ENCODE measurements at regions not wholly inside any gene's neighbourhood (a gene's known extent, or its start where the extent isn't known, plus 50 kb on each side); places are given as distances from the start of the nearest gene placed in this dataset.

DNA sequence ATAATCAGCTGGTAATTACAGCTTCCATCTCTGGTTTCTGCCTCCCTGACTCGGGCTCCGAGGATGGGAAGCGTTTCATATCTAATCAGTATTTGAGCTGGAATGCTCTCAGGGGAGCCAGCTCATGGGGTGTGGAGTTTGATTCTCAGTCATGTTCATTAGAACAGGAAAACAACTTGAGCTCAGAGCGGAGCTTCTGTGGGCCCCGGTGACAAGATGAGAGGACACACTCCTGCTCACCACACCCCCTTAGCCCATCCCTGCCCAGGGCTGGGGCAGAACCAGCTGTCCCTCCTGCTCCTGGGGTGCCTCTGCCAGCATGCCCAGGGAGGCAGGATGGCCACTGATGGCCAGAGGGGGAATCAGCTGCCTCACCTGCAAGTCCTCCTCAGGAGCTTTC is 726.0 kb downstream of the PTPRU start:
- no peaks in the 10 kb centered on the region for H3K9me3 ChIP-seq (ENCODE audit: control insufficient read depth in 2 of 2, low read length in 2 of 2)
- no peak overlapping the region for H3K27ac ChIP-seq (ENCODE audit: low read depth in 2 of 2, low read length in 2 of 2)
- H3K27me3 ChIP-seq (ENCODE audit: control insufficient read depth in 2 of 2, insufficient read depth in 2 of 2, low read length in 2 of 2): no peaks in the 10 kb centered on the region
- H3K36me3 ChIP-seq (ENCODE audit: control insufficient read depth in 2 of 2, insufficient read depth in 2 of 2, low read length in 2 of 2): no peaks in the 10 kb centered on the region
- no peaks in the 10 kb centered on the region for H3K4me1 ChIP-seq (ENCODE audit: control insufficient read depth in 2 of 2, insufficient read depth in 2 of 2, low read length in 2 of 2)
- no peak overlapping the region for H3K9ac ChIP-seq (ENCODE audit: low read depth in 1 of 2, low read length in 2 of 2)
- H3K4me3 ChIP-seq (ENCODE audit: low read length in 2 of 2): no peak overlapping the region

DNA sequence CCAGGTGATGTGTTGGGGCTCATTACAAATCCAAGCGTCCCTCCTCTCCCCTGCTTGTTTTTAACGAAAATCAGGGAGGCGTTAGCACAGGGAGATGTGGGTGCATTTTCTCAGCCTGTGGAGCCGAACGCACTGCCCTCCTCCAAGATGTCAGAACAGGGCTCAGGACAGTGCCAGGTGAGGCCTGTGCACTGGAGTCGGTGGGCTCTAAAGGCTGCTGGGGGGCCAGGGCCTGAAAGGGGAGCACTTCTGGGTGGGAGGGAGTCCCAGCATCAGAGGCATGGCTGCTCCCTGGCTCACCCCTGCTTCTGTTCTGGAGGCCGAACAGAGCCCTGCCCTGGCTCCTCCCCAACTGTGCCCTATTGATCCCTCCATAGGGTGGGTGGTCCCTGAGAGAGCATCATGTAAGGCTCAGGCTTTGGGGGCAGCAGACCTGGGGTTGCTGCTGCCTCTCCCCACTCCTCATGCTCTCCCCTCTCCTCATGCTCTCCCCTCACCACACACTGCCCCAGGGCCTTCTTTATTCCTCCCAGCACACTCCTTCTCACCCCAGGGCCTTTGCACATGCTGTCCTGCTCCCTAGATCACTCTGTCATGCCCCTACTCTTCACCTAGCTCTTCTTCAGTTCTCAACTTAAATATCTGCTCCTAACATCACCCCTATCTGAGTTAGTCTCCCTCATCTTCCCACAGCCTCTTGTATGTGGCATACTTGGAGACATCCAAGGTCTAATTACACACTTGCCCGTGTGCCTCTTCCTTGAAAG is 725.2 kb downstream of the PTPRU start:
- Histone ChIP-seq H3K27ac (ENCODE audit: low read depth in 2 of 2, low read length in 2 of 2) (no peak overlapping the region), H3K4me3 (ENCODE audit: low read length in 2 of 2) (no peak overlapping the region), H3K36me3 (ENCODE audit: control insufficient read depth in 2 of 2, insufficient read depth in 2 of 2, low read length in 2 of 2) (no peaks in the 10 kb centered on the region), H3K27me3 (ENCODE audit: control insufficient read depth in 2 of 2, insufficient read depth in 2 of 2, low read length in 2 of 2) (no peaks in the 10 kb centered on the region), H3K4me1 (ENCODE audit: control insufficient read depth in 2 of 2, insufficient read depth in 2 of 2, low read length in 2 of 2) (no peaks in the 10 kb centered on the region), H3K9ac (ENCODE audit: low read depth in 1 of 2, low read length in 2 of 2) (no peak overlapping the region), H3K9me3 (ENCODE audit: control insufficient read depth in 2 of 2, low read length in 2 of 2) (no peaks in the 10 kb centered on the region)

DNA sequence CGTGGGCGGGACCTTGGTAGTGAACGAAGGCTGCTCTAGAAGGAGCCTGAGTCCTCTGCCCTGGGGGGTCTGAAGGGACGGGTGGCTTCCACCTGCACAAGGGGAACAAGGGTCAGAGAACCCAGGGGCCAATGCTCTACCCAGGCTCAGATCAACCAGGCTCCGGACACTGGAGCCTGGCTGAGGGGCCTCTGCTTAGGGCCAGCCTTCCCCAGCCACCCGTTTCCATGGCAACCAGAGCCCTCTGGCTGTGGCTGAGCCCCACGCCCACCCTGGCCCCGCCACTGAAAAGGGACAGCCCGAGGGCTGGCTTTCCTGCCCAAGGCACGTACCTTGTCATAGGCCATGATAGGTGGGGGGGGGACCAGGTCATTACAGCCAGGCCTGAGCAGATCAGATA is 724.6 kb downstream of the PTPRU start:
- Histone ChIP-seq H3K36me3 (ENCODE audit: control insufficient read depth in 2 of 2, insufficient read depth in 2 of 2, low read length in 2 of 2) (no peaks in the 10 kb centered on the region), H3K27ac (ENCODE audit: low read depth in 2 of 2, low read length in 2 of 2) (no peak overlapping the region), H3K27me3 (ENCODE audit: control insufficient read depth in 2 of 2, insufficient read depth in 2 of 2, low read length in 2 of 2) (no peaks in the 10 kb centered on the region), H3K4me3 (ENCODE audit: low read length in 2 of 2) (no peak overlapping the region), H3K9ac (ENCODE audit: low read depth in 1 of 2, low read length in 2 of 2) (no peak overlapping the region), H3K9me3 (ENCODE audit: control insufficient read depth in 2 of 2, low read length in 2 of 2) (no peaks in the 10 kb centered on the region), H3K4me1 (ENCODE audit: control insufficient read depth in 2 of 2, insufficient read depth in 2 of 2, low read length in 2 of 2) (no peaks in the 10 kb centered on the region)

DNA sequence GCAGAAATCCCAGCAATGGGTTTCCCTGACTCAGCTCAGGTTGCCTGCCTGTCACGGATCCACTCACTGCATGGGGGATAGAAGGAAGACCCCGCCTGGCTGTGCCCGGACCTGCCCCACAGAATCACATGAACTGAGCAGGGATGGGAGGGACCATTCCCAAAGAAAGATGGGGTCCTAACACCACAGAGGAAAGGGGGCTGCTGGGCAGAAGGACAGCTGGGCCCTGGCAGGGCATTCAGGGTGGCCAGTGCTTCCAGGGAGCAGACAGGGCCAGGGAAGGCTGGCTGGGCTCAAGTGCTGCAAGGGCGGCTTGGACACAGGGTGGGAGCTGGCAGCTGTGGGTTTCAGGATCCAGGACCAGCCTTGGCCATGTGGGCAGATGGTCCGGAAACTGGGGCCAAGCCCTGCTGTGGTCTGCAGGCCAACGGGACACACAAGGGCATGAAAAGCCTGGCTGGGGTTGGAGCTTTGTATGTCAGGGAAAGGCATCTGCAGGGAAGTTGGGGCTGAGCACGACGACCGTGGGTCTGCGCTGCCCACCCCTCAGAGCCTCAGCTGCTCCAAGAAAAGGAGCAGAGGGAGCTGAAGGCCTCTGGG is 723.9 kb downstream of the PTPRU start:
- Histone ChIP-seq H3K27ac (ENCODE audit: low read depth in 2 of 2, low read length in 2 of 2) (no peak overlapping the region), H3K36me3 (ENCODE audit: control insufficient read depth in 2 of 2, insufficient read depth in 2 of 2, low read length in 2 of 2) (no peaks in the 10 kb centered on the region), H3K9ac (ENCODE audit: low read depth in 1 of 2, low read length in 2 of 2) (no peak overlapping the region), H3K4me3 (ENCODE audit: low read length in 2 of 2) (no peak overlapping the region), H3K4me1 (ENCODE audit: control insufficient read depth in 2 of 2, insufficient read depth in 2 of 2, low read length in 2 of 2) (no peaks in the 10 kb centered on the region), H3K27me3 (ENCODE audit: control insufficient read depth in 2 of 2, insufficient read depth in 2 of 2, low read length in 2 of 2) (no peaks in the 10 kb centered on the region), H3K9me3 (ENCODE audit: control insufficient read depth in 2 of 2, low read length in 2 of 2) (no peaks in the 10 kb centered on the region)

DNA sequence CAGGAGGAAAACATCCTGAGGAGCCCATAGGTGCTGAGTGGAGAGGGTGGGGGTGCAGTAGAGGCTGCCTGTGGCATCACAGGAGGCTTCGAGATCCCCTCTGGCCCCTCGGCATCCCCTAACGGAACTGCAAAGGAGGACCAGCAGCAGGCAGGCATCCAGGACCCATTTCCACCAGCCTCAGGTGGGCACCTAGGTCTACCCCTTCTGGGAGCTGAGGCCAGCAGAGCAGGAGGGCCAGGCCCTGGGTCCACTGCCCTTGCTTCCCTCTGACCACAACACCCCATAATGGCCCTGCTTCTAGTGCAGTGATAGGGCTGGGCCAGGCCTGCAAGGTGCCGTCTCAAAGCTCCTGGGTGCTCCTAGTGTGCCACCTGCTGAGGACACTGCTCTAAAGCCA is 723.0 kb downstream of the PTPRU start:
- Histone ChIP-seq H3K9ac (ENCODE audit: low read depth in 1 of 2, low read length in 2 of 2) (no peak overlapping the region), H3K27ac (ENCODE audit: low read depth in 2 of 2, low read length in 2 of 2) (no peak overlapping the region), H3K4me1 (ENCODE audit: control insufficient read depth in 2 of 2, insufficient read depth in 2 of 2, low read length in 2 of 2) (no peaks in the 10 kb centered on the region), H3K27me3 (ENCODE audit: control insufficient read depth in 2 of 2, insufficient read depth in 2 of 2, low read length in 2 of 2) (peaks cover 0 to 2% of the 10 kb centered on the region in 2 donors), H3K36me3 (ENCODE audit: control insufficient read depth in 2 of 2, insufficient read depth in 2 of 2, low read length in 2 of 2) (no peaks in the 10 kb centered on the region), H3K4me3 (ENCODE audit: low read length in 2 of 2) (no peak overlapping the region), H3K9me3 (ENCODE audit: control insufficient read depth in 2 of 2, low read length in 2 of 2) (no peaks in the 10 kb centered on the region)

DNA sequence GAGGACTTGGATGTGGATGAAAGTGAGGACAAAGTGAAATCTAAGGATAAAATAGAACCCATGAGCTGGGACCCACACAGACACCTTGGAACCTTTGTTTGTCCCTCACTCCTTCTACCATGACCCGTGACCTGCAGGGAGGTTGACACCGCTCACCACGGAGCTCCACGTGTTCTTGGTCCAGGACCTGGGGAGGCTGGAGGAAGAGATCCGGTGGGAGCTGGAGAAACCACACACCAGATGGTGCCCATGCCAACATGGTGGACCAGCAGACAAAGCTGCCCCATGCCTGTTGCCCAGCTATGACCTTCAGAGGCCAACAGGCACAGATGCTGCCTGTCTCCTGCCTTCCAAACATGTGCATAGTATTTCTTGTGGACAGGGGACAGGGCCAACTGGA is 721.9 kb downstream of the PTPRU start:
- Histone ChIP-seq H3K27me3 (ENCODE audit: control insufficient read depth in 2 of 2, insufficient read depth in 2 of 2, low read length in 2 of 2) (peaks cover 0 to 2% of the 10 kb centered on the region in 2 donors), H3K27ac (ENCODE audit: low read depth in 2 of 2, low read length in 2 of 2) (no peak overlapping the region), H3K4me3 (ENCODE audit: low read length in 2 of 2) (no peak overlapping the region), H3K9ac (ENCODE audit: low read depth in 1 of 2, low read length in 2 of 2) (no peak overlapping the region), H3K9me3 (ENCODE audit: control insufficient read depth in 2 of 2, low read length in 2 of 2) (no peaks in the 10 kb centered on the region), H3K4me1 (ENCODE audit: control insufficient read depth in 2 of 2, insufficient read depth in 2 of 2, low read length in 2 of 2) (no peaks in the 10 kb centered on the region), H3K36me3 (ENCODE audit: control insufficient read depth in 2 of 2, insufficient read depth in 2 of 2, low read length in 2 of 2) (no peaks in the 10 kb centered on the region)

DNA sequence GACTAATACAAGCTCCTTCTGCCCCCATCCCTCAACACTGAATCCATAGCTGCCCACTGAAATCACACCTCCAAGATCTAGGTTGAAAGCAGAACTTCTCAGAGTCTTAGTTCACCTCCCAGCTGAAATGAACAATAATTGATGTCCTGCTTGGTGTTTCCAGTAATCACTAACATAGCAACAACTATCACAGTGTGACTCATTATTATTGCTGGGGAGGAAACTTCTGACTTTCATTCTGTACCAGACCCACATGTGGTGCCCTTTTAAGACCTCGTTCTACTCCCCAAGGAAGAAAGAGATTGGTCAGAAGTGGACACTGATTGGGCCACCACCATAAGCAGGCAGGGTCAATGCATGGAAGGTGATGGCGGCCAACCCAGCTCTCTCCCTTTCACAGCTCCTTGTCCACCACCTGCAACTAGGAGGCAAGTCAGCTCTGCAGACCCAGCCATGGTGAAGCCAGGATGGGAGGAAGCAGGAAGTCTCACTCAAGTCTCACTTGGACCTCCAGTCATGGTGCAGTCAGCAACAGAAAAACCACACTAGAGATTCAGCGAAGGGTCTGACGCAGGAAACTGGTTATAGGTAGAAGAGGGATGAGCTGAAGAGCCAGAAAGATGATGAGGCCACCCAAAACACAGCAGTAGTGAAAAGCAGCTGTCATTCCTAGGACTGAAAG is 720.2 kb downstream of the PTPRU start:
- no peaks in the 10 kb centered on the region for H3K4me1 ChIP-seq (ENCODE audit: control insufficient read depth in 2 of 2, insufficient read depth in 2 of 2, low read length in 2 of 2)
- H3K4me3 ChIP-seq (ENCODE audit: low read length in 2 of 2): no peak overlapping the region
- H3K36me3 ChIP-seq (ENCODE audit: control insufficient read depth in 2 of 2, insufficient read depth in 2 of 2, low read length in 2 of 2): no peaks in the 10 kb centered on the region
- peaks cover 0 to 2% of the 10 kb centered on the region in 2 donors for H3K27me3 ChIP-seq (ENCODE audit: control insufficient read depth in 2 of 2, insufficient read depth in 2 of 2, low read length in 2 of 2)
- H3K9ac ChIP-seq (ENCODE audit: low read depth in 1 of 2, low read length in 2 of 2): no peak overlapping the region
- H3K9me3 ChIP-seq (ENCODE audit: control insufficient read depth in 2 of 2, low read length in 2 of 2): no peaks in the 10 kb centered on the region
- H3K27ac ChIP-seq (ENCODE audit: low read depth in 2 of 2, low read length in 2 of 2): no peak overlapping the region

DNA sequence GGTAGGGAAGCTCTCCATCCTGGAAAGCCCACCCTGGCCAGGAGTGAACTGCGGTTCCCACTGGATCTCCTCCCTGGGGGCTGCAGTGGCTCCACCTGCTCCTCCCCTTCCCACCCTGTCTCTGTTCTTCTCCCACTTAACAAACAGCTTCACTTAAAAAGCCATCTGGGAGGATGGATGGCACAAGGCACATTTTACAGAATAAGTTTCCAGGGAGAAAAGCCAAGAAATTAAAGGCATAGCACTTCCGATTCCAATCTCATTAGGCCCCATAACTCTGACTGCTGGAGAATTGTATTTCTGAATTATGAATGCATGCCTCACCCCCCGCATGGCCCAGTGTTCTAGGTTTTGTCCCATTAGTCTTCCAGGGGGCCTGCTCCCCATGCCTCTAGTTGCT is 718.3 kb downstream of the PTPRU start:
- H3K9me3 ChIP-seq (ENCODE audit: control insufficient read depth in 2 of 2, low read length in 2 of 2): no peaks in the 10 kb centered on the region
- H3K27me3 ChIP-seq (ENCODE audit: control insufficient read depth in 2 of 2, insufficient read depth in 2 of 2, low read length in 2 of 2): peaks cover 0 to 2% of the 10 kb centered on the region in 2 donors
- H3K27ac ChIP-seq (ENCODE audit: low read depth in 2 of 2, low read length in 2 of 2): no peak overlapping the region
- H3K36me3 ChIP-seq (ENCODE audit: control insufficient read depth in 2 of 2, insufficient read depth in 2 of 2, low read length in 2 of 2): no peaks in the 10 kb centered on the region
- no peak overlapping the region for H3K4me3 ChIP-seq (ENCODE audit: low read length in 2 of 2)
- H3K9ac ChIP-seq (ENCODE audit: low read depth in 1 of 2, low read length in 2 of 2): no peak overlapping the region
- no peaks in the 10 kb centered on the region for H3K4me1 ChIP-seq (ENCODE audit: control insufficient read depth in 2 of 2, insufficient read depth in 2 of 2, low read length in 2 of 2)

DNA sequence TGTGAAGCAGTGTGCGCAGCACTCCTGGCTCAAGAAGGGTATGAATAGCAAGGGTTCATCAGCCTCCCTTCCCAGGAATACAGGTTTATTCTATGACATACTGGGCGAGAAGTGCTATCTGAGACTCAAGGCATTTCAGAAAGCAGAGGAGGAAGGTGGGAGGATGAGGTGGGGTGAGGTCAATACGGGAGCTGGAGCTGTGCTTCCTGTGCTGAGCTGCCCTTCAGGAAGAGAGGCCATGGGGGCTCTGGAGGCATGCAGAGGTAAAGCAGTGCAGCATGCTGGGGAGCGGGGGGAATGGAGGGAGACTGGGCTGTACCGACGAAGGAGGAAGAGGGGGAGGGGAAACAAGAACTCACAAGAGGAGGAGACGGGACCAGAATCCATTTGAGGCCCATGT is 717.6 kb downstream of the PTPRU start:
- no peaks in the 10 kb centered on the region for H3K9me3 ChIP-seq (ENCODE audit: control insufficient read depth in 2 of 2, low read length in 2 of 2)
- no peaks in the 10 kb centered on the region for H3K36me3 ChIP-seq (ENCODE audit: control insufficient read depth in 2 of 2, insufficient read depth in 2 of 2, low read length in 2 of 2)
- H3K27me3 ChIP-seq (ENCODE audit: control insufficient read depth in 2 of 2, insufficient read depth in 2 of 2, low read length in 2 of 2): peaks cover 0 to 2% of the 10 kb centered on the region in 2 donors
- no peak overlapping the region for H3K9ac ChIP-seq (ENCODE audit: low read depth in 1 of 2, low read length in 2 of 2)
- H3K27ac ChIP-seq (ENCODE audit: low read depth in 2 of 2, low read length in 2 of 2): no peak overlapping the region
- no peak overlapping the region for H3K4me3 ChIP-seq (ENCODE audit: low read length in 2 of 2)
- H3K4me1 ChIP-seq (ENCODE audit: control insufficient read depth in 2 of 2, insufficient read depth in 2 of 2, low read length in 2 of 2): no peaks in the 10 kb centered on the region

DNA sequence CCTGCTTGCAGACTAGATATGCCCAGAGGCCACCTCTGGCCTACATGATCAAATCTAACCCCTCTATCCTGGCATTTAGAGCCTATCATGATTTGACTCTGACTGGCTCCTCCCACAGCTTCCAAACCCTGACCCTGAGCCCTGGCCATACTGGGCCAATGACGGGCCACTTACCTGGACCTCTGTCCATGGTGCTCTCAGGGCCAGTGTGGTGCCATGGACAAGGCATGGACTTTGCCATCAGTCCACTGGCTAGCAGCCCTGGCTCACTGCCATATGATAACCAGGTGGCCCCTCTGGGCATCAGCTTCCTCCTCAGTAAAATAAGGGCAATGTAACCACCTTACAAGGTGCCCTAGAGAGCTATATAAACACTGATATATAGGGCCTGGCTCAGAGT is 713.4 kb downstream of the PTPRU start:
- Histone ChIP-seq H3K27ac (ENCODE audit: low read depth in 2 of 2, low read length in 2 of 2) (no peak overlapping the region), H3K9me3 (ENCODE audit: control insufficient read depth in 2 of 2, low read length in 2 of 2) (no peaks in the 10 kb centered on the region), H3K27me3 (ENCODE audit: control insufficient read depth in 2 of 2, insufficient read depth in 2 of 2, low read length in 2 of 2) (peaks cover 0 to 2% of the 10 kb centered on the region in 2 donors), H3K4me3 (ENCODE audit: low read length in 2 of 2) (no peak overlapping the region), H3K4me1 (ENCODE audit: control insufficient read depth in 2 of 2, insufficient read depth in 2 of 2, low read length in 2 of 2) (no peaks in the 10 kb centered on the region), H3K9ac (ENCODE audit: low read depth in 1 of 2, low read length in 2 of 2) (no peak overlapping the region), H3K36me3 (ENCODE audit: control insufficient read depth in 2 of 2, insufficient read depth in 2 of 2, low read length in 2 of 2) (no peaks in the 10 kb centered on the region)

Data from mucosa of rectum (tissue), 2 donors.